NCI-H69 (cell line): ENCODE measurements at regions not wholly inside any gene's neighbourhood (a gene's known extent, or its start where the extent isn't known, plus 50 kb on each side); places are given as distances from the start of the nearest gene placed in this dataset.
A peak's percentile ranks its signal among the peaks of the same experiment; 100 is the strongest.
"Not testable (repeated sequence)": the region's sequence is repeated elsewhere in the genome, so short reads cannot be mapped to it uniquely, and the experiment has no call there.

Source experiments
- DNase-seq: peaks from one replicate; lab custom pipeline; 2025; lab: John Stamatoyannopoulos, UW

DNA sequence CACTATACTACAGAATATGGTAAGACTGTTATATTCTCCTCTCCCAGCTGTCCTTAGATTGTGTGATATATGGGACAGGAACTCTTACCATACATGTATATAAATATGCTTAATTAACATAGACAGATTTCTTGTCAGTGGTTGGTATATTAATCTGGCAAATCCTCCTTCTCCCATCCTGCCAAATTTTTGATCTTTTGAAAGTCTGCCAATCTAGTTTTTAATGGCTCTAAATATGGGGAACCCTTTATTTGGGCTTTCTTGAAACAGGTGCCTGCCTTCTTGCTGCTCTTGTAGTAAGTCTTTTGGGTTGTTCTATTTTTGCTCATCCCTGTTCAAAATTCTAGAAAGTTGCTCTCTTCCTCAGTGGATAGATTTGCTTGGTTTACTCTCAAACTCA, 63.5 kb downstream of the SPATA31D1 start:
- no peak for DNase-seq

GRCh38 chr9:82054264-82055015, 65.9 kb downstream of the SPATA31D1 start:
- DNase-seq: no peak

GRCh38 chr9:82057805-82058204, 69.2 kb downstream of the SPATA31D1 start:
- no peak for DNase-seq

GRCh38 chr9:82061801-82062200, 73.2 kb downstream of the SPATA31D1 start:
- DNase-seq: not testable (repeated sequence)

GRCh38 chr9:82062245-82062644, 73.7 kb downstream of the SPATA31D1 start:
- no peak for DNase-seq

GRCh38 chr9:82073551-82074543, 85.3 kb downstream of the SPATA31D1 start:
- no peak for DNase-seq

GRCh38 chr9:82080265-82080664, 91.7 kb downstream of the SPATA31D1 start:
- DNase-seq: no peak

DNA sequence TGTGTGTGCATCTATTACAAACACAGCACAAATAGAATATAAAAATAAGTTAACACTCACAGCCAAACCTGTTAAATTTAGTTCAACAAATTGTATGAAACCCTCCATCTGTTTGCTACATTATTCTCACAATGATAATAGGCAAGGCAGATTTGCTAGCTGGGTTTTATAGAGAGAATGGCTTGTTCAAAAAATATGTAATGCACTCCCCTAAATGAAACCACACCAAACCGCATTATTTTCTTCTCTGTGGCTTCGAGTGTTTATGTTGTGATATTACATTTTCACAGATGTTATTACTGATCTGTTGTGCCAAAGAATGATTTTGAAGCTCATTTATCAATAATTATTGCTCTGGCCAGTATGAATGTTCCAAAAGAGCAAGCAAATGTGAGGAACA, 92.9 kb downstream of the SPATA31D1 start:
- no peak for DNase-seq

DNA sequence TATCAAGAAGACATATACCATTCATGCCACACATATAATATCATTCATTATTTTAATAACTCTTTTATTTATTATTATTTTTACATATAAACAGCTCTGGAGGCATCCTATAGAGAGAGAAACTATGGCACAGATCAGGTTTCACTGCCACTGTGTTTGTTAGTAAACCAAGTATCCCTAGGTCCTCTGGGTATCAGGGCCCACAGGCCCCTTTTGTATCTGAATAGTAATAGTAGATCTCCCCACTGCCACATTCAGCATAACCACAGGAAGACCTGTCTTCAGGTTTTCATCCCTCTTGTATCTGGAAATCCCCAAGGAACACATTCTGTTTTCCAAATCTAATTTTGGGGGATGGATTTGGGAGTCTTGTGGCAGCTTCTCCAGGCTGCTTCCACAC, 94.0 kb downstream of the SPATA31D1 start:
- no peak for DNase-seq

DNA sequence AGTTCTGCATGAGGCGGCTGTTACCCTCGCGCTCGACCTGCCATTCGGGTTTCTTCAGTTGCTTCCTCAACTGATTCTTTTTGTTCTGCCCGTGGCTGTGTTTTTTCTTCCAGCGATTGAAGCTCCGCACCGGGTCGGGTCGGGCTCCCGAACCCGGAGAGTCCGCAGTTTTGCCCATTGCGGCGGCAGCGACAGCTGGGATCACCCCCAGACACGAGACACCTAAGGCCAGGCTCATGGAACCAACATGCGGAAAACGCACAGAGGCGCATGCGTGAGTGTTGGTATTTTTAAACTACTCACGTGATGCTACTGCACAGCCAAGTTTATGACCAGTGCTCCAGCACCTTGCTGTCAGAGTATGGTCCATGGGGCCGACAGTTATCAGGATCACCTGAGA, 100.0 kb downstream of the SPATA31D1 start:
- DNase-seq: no peak

GRCh38 chr9:82090046-82090445, 101.5 kb downstream of the SPATA31D1 start:
- peak; percentile 99 for DNase-seq

DNA sequence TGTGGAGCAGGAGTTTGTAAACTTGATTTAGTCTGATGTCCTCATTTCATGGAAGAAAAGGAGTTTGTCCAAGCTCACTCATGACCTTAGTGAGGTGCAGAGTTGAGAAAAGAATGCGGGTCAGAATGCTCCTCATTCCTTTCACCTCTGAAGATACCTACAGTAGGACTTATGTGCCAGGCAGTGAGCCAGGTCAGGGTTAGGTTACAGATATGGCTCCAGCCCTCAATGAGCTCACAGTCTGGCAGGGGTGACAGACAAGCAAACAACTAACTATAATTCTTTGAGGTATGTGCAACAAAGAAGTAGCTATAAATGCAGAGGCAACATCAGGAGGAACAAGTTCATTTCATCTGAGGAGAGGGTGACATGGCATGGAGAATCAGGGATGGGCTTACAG, 102.5 kb downstream of the SPATA31D1 start:
- peak; percentile 41 for DNase-seq

DNA sequence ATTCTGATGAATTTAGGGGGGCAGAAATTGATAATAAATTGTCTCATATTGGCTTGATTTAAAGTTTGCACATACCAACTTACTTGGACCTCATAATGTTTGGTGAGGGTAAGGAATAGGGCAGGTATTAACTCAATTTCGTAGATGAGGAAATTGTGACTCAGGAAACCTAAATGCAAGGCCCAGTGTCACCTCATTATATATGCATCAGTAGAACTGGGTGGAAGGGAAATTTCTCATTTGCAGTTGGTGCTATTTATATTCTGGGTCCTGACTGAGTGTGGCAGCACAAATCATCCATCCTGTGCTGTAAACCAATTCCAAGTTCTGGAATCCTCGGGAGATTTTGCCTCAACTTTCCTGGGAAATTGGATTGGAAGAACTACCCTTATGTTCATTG, 103.0 kb downstream of the SPATA31D1 start:
- no peak for DNase-seq

GRCh38 chr9:82101475-82101874, 112.9 kb downstream of the SPATA31D1 start:
- DNase-seq: peak; percentile 41

GRCh38 chr9:82104252-82104651, 115.7 kb downstream of the SPATA31D1 start:
- no peak for DNase-seq

- DNase-seq: no peak
These were observed 117.2 kb downstream of the SPATA31D1 start for GRCh38 chr9:82105729-82106128.

GRCh38 chr9:82106536-82106935, 118.0 kb downstream of the SPATA31D1 start:
- no peak for DNase-seq

GRCh38 chr9:82108474-82108873, 119.9 kb downstream of the SPATA31D1 start:
- DNase-seq: no peak

DNA sequence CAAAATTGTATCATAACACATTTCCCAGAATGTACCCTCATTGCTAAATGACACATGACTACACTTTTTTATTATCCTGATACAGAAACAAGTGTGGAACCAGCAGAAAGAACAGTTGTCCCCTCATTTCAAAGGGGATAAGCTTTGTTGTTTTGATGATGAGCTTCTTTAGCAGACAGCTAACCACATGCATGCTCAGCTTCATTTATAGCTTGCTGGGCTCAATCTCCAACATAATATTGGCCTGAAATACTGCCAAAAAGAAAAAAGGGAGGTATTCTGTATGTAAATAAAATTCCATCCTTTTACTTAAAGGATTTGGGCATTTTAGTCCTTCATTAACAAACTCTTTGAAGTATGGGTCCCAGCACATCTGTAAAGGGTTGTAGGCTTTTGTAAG, 120.4 kb downstream of the SPATA31D1 start:
- DNase-seq: no peak

DNA sequence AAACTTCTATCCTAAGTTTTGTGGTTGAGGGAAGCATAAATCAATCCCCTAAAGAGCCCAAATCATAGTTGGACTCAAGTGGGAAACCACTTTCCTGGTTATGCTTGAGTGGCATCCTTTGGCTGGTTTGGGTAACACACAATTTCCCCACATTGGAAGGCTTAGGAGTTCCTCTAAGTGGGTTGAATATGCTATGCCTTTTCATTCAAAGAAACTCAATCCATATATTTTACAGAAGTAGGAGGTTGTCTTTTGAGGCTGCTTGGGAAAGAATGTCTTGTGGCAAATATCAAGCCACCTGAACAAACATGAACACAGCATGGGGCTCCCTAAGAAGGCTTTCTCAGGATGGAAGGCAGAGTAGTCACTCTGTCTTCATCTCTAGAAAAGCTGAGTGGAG, 121.1 kb downstream of the SPATA31D1 start:
- peak; percentile 21 for DNase-seq

DNA sequence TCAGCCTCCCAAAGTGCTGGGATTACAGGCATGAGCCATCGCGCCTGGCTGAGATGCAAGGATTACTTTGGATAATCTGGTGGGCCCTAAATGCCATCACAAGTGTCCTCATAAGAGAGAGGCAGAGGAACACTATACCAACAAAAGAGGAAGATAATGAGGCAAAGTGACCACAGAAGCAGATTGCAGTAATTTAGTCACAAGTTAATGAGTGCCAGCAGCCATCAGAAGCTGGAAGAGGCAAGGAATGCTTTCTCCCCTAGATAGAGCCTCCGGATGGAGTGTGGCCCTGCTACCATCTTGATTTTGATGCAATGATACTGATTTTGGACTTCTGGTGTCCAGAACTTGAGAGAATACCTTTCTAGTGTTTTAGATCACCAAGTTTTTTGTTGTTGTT, 122.3 kb downstream of the SPATA31D1 start:
- DNase-seq: no peak

- DNase-seq: no peak
These were observed 126.8 kb downstream of the SPATA31D1 start for GRCh38 chr9:82115331-82115730.

DNA sequence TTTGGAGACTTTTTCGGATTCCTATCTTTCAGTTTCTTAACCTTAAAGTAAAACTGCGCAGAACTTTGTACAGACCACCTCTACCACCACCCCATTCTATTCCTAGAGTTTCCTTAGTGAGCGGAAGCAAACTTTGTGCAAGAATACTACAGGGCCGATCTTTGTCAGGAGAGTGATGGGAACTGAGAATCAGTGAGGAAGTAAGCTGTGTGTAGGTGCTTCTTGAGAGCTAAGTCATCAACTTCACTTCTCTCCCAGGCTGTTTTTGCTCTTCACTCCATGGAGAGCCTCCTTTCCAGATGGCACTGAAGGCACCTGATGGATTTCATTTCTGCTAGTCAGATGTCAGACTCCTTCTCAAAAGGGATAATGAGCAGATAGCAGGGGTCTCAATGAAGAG, 127.3 kb downstream of the SPATA31D1 start:
- no peak for DNase-seq
